SIG-M5 treated with dmso at 0.1 percent for 504 hours (cell line): ENCODE measurements at regions not wholly inside any gene's neighbourhood (a gene's known extent, or its start where the extent isn't known, plus 50 kb on each side); places are given as distances from the start of the nearest gene placed in this dataset.

Source experiments
- DNase-seq: peaks from one replicate; lab custom pipeline; 2025; ENCODE audit not compliant: unreplicated experiment; lab: John Stamatoyannopoulos, UW

DNA sequence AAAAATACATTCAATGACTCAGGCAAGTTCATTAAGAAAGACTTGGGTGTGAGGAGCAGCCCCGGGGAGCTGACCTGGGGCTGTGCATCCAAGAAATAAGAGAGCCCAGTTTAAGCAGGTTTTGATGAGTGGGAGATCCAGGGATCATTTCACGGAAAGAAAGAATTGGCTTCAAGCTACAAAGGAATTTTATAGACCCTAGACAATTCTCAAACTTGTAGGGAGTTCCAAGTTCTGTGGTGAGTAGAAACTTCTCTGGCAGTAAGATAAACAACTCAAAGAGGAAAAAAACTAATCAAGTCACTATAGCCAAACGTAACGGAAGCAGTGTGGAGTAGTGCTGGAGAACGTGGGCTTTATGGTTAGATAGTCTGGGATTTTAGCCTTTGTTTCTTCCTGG, 175.7 kb upstream of the DDHD1 start:
- DNase-seq: no peak

- DNase-seq: no peak
Observed at GRCh38 chr14:53327716-53328115, 174.6 kb upstream of the DDHD1 start.

GRCh38 chr14:53325176-53325806, 172.2 kb upstream of the DDHD1 start:
- no peak for DNase-seq

GRCh38 chr14:53316504-53316903, 163.4 kb upstream of the DDHD1 start:
- no peak for DNase-seq

- no peak for DNase-seq
Observed at GRCh38 chr14:53310412-53310811, 157.3 kb upstream of the DDHD1 start.

DNA sequence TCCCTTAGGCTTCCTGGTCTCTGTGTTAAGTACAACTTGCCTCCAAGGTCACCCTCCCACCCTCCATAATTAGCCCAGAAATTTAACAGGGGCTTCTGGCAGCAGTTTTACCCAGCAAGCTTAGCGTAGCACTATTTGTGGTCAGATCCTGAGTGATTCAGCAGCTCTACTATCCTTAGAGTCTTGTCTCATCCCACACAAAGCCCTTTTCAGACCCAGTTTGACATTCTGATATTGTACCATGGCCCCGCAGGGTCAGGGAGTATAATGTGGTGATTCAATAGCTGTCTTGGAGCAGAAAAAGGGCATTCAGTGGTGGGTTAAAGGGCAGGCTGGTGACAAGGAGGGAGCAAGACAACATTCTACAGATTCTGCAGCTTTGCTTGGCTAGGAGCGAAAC, 153.8 kb upstream of the DDHD1 start:
- no peak for DNase-seq

- DNase-seq: peak; percentile 32
Observed at GRCh38 chr14:53306267-53306721, 153.2 kb upstream of the DDHD1 start.

DNA sequence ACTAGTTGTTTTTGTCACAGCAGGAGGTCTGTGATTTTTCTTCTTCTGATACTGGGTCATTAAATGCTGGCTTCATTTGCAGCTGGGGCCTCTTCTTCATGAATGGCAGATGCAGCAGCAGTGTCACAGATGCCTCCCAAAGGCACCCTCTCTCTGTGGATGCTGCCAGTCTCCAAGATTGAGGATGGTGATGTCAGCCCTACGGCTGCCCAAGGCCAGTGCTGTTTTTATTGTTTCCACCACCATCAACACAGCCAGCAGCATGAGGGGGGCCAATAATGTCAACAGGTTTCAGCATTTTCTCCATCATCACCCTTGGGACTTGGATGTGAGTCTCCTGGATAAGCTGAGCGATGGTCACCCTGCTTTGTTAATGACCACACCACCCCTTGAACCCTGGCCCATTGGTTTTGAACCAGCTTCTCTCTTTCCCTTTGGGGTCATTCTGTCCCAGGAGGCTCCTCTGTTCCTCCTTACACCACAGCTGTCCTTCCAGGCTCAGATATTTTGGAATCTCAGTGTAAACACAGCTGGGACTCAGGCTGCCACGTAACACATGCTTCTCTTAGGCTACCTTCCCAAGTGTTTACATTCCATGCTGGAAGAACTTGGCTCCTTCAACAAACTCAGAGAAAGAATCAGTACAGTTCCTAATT, 151.7 kb upstream of the DDHD1 start:
- no peak for DNase-seq

GRCh38 chr14:53295985-53296582, 143.0 kb upstream of the DDHD1 start:
- DNase-seq: peak; percentile 24

GRCh38 chr14:53295372-53295771, 142.2 kb upstream of the DDHD1 start:
- no peak for DNase-seq

DNA sequence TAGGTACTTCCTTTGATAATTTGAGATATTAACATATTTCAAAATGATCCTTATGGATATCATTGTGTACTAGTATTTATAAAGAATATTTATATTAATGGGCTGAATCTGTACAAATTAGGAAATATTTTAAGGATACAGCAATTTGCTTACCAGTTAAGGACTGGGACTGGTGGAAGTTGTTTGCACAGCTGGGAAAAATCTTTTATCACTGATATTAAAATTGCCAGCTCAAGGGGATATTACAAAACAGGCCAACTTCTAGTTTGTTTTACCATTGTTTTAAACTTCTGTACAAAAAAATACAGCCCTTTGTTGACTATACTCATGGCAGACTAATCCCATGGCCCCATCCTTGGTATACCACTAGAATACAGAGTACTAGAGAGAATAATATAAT, 133.2 kb upstream of the DDHD1 start:
- no peak for DNase-seq

- DNase-seq: no peak
Observed at GRCh38 chr14:53285821-53286220, 132.7 kb upstream of the DDHD1 start.

GRCh38 chr14:53285064-53285463, 131.9 kb upstream of the DDHD1 start:
- no peak for DNase-seq

GRCh38 chr14:53278602-53279506, 125.7 kb upstream of the DDHD1 start:
- no peak for DNase-seq

DNA sequence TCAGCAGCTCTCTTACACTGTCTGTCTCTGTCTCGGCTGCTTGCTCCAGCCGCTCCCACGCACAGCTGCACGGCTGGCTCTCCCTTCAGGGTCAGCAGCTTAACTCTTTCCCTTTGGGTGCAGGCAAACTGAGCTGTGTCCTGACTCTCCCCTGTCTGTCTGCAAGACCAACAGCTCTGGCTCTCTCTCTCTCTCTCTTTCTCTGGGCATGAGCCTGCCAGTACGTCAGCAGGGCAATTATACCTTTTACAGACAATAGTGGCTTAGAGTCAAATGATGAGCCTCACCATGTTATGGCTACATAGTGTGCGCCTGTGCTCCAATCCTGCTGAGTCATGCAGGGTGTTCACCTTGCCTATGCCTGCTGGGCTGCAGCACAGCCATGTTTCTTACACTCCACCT, 120.5 kb upstream of the DDHD1 start:
- DNase-seq: no peak

- no peak for DNase-seq
Observed at GRCh38 chr14:53265025-53265424, 111.9 kb upstream of the DDHD1 start.

DNA sequence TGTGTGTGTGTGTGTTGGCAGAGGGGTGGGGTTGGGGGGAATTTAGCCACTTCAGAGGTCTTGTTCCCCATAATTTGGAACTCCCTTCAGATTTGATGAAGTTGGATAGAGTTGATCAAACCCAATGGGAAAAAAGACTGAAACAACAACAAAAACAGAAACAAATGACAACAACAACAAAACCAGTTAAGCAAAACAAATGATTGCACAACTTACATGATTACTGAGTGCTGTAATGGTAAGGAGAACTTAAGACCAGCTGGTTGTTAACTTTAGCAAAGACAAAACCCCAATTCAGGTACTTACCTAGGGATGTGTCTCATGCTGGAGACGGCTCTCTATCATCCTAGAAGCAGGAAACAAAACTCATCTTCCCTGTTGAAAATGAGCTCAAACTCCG, 107.8 kb upstream of the DDHD1 start:
- no peak for DNase-seq

- no peak for DNase-seq
Observed at GRCh38 chr14:53260286-53260685, 107.2 kb upstream of the DDHD1 start.

- no peak for DNase-seq
Observed at GRCh38 chr14:53252141-53252540, 99.0 kb upstream of the DDHD1 start.

GRCh38 chr14:53249059-53249458, 95.9 kb upstream of the DDHD1 start:
- DNase-seq: no peak

DNA sequence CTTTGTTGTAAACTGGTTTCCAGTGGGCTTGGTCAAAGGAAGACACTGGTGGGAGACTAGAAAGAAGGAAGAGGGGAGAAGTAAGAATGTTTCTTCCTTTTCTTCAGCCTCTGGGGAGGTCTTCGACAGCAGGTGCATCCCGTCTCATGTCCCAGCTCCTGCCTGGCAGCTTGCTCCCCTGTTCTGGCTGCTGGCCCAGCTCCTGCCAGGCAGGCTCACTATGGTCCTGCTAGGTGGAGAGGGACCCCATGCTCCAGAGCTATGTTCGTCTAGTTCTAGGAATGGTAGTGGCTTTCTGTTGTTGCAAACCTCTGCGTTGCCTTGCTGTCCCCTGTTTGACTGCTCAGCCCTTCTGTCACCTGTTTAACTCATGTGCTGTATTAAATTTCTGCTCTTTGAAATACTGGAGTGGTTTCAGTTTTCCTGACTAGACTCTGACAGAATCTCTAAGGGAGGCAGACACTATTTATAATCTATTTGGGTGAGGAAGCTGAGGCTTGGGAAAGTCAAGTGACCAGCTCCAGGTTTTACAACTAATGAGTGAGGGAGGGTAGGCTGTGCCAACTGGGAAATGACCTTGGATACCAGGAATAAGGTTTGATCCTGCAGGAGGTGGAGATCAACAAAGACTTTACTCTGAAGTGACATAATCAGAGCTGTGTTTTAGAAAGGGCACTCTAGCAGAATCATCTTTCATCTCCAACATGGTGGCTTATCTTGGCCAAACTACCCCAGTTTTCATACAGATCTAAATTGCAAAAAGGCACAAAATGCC, 94.7 kb upstream of the DDHD1 start:
- DNase-seq: no peak
